Mesothelial cell of epicardium (in vitro differentiated cells): ENCODE measurements at regions not wholly inside any gene's neighbourhood (a gene's known extent, or its start where the extent isn't known, plus 50 kb on each side); places are given as distances from the start of the nearest gene placed in this dataset.

ENCODE experiments used
- DNase-seq, 2 experiments: peaks; one replicate each; pipeline ENCODE4 v3.0.0; 2021; ENCODE audit warnings: low spot score in 2 of 2; ENCODE audit not compliant: unreplicated experiment in 2 of 2
- H3K27ac Mint-ChIP-seq: 2 replicates; pipeline ENCODE4 v1.8.0; 2021; ENCODE audit warnings: mixed read lengths
- H3K27me3 Mint-ChIP-seq: 2 replicates; pipeline ENCODE4 v1.8.0; 2021; ENCODE audit warnings: low read depth, mixed read lengths
- H3K36me3 Mint-ChIP-seq: 2 replicates; pipeline ENCODE4 v1.8.0; 2021; ENCODE audit warnings: mixed read lengths
- H3K4me1 Mint-ChIP-seq: 2 replicates; pipeline ENCODE4 v1.8.0; 2021; ENCODE audit warnings: mixed read lengths
- H3K4me3 Mint-ChIP-seq: 2 replicates; pipeline ENCODE4 v1.8.0; 2021; ENCODE audit warnings: mild to moderate bottlenecking, moderate library complexity, mixed read lengths
- H3K9me3 Mint-ChIP-seq: 2 replicates; pipeline ENCODE4 v1.8.0; 2021; ENCODE audit warnings: mixed read lengths
- CTCF ChIP-seq: fragments of 200-600 bp; sonication (generic); IDR thresholded peaks from one replicate; pipeline ENCODE4 v1.5.0; 2021; ENCODE audit warnings: antibody characterized with exemption; ENCODE audit not compliant: unreplicated experiment

GRCh38 chr6:11640486-11640885 lies 102.9 kb downstream of the TMEM170B start:
- DNase-seq: no peak
- no peak overlapping the region for H3K4me3 Mint-ChIP-seq
- H3K27me3 Mint-ChIP-seq: no peaks in the 10 kb centered on the region
- no peak overlapping the region for H3K27ac Mint-ChIP-seq
- no peaks in the 10 kb centered on the region for H3K36me3 Mint-ChIP-seq
- peaks cover 3% of the 10 kb centered on the region for H3K4me1 Mint-ChIP-seq
- peaks cover 5% of the 10 kb centered on the region for H3K9me3 Mint-ChIP-seq
- no peak for TF ChIP-seq CTCF

- no peaks in the 10 kb centered on the region for H3K27me3 Mint-ChIP-seq
- DNase-seq: no peak
- peaks cover 12% of the 10 kb centered on the region for H3K9me3 Mint-ChIP-seq
- no peak for TF ChIP-seq CTCF
- H3K36me3 Mint-ChIP-seq: peaks cover 7% of the 10 kb centered on the region
- H3K4me3 Mint-ChIP-seq: no peak overlapping the region
- H3K4me1 Mint-ChIP-seq: peaks cover 3% of the 10 kb centered on the region
- H3K27ac Mint-ChIP-seq: no peak overlapping the region
Measured at GRCh38 chr6:11644071-11644470, 106.5 kb downstream of the TMEM170B start.

GRCh38 chr6:11644601-11645000 lies 107.1 kb downstream of the TMEM170B start:
- Mint-ChIP-seq H3K4me3 (no peak overlapping the region), H3K27ac (no peak overlapping the region), H3K36me3 (peaks cover 7% of the 10 kb centered on the region), H3K4me1 (peaks cover 4% of the 10 kb centered on the region), H3K9me3 (peaks cover 12% of the 10 kb centered on the region), H3K27me3 (no peaks in the 10 kb centered on the region)
- no peak for DNase-seq
- no peak for TF ChIP-seq CTCF

- Mint-ChIP-seq H3K36me3 (peaks cover 7% of the 10 kb centered on the region), H3K4me3 (no peak overlapping the region), H3K4me1 (peaks cover 6% of the 10 kb centered on the region), H3K27me3 (no peaks in the 10 kb centered on the region), H3K9me3 (peaks cover 12% of the 10 kb centered on the region), H3K27ac (no peak overlapping the region)
- DNase-seq: no peak
- TF ChIP-seq CTCF: no peak
Measured at GRCh38 chr6:11645016-11645415, 107.5 kb downstream of the TMEM170B start.

GRCh38 chr6:11648436-11648775 lies 110.9 kb downstream of the TMEM170B start:
- Mint-ChIP-seq H3K36me3 (peaks cover 7% of the 10 kb centered on the region), H3K4me3 (no peak overlapping the region), H3K27ac (no peak overlapping the region), H3K27me3 (no peaks in the 10 kb centered on the region), H3K4me1 (peaks cover 22% of the 10 kb centered on the region), H3K9me3 (peaks cover 7% of the 10 kb centered on the region)
- TF ChIP-seq CTCF: no peak
- DNase-seq: no peak

GRCh38 chr6:11648889-11649288 lies 111.3 kb downstream of the TMEM170B start:
- DNase-seq: no peak
- Mint-ChIP-seq H3K4me1 (peaks cover 27% of the 10 kb centered on the region), H3K9me3 (peaks cover 7% of the 10 kb centered on the region), H3K27ac (no peak overlapping the region), H3K27me3 (no peaks in the 10 kb centered on the region), H3K4me3 (no peak overlapping the region), H3K36me3 (peaks cover 7% of the 10 kb centered on the region)
- TF ChIP-seq CTCF: no peak
